ENCODE measurements at regions not wholly inside any gene's neighbourhood (a gene's known extent, or its start where the extent isn't known, plus 50 kb on each side); places are given as distances from the start of the nearest gene placed in this dataset.

DNA sequence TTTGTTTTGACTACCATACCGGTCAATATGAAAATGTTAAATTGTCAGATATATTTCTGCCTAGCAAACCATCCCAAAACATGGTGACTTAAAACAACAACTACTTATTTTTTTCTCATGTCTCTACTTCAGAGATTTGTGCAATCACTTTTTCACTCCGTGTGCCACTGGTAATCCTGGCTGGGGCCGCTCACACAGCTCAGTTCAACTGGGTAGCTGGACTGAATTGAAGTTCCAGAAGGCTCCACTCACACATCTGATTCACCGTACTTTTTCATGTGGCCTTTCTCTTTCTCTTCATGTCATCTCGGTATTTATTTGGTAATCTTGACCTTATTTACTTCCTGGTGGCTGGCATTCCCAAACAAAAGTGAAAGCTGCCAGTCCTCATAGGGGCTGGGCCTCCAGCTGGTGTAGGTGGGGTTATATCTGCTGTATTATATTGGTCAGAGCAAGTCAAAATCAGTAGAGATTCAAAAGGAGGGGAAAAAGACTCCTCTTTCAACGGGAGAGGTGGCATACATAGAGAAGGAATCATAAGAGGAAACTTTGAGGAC lies 513.9 kb upstream of the NXPH2 start:
- Histone ChIP-seq H3K9me3 (ENCODE audit: control insufficient read depth, insufficient read depth, low read length) (peaks cover 10% of the 10 kb centered on the region), H3K27me3 (ENCODE audit: control insufficient read depth, insufficient read depth, low read length) (no peaks in the 10 kb centered on the region), H3K4me3 (ENCODE audit: low read depth, low read length) (no peak overlapping the region), H3K27ac (ENCODE audit: low read depth, low read length) (no peak overlapping the region)
- no peak for DNase-seq (ENCODE audit: low read depth, low spot score)
- TF ChIP-seq, protein P1, sequence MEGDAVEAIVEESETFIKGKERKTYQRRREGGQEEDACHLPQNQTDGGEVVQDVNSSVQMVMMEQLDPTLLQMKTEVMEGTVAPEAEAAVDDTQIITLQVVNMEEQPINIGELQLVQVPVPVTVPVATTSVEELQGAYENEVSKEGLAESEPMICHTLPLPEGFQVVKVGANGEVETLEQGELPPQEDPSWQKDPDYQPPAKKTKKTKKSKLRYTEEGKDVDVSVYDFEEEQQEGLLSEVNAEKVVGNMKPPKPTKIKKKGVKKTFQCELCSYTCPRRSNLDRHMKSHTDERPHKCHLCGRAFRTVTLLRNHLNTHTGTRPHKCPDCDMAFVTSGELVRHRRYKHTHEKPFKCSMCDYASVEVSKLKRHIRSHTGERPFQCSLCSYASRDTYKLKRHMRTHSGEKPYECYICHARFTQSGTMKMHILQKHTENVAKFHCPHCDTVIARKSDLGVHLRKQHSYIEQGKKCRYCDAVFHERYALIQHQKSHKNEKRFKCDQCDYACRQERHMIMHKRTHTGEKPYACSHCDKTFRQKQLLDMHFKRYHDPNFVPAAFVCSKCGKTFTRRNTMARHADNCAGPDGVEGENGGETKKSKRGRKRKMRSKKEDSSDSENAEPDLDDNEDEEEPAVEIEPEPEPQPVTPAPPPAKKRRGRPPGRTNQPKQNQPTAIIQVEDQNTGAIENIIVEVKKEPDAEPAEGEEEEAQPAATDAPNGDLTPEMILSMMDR (IDR thresholded peaks at IDR 0.05; ENCODE audit: low read depth, low read length): no peak
- ChIA-PET POLR2A (no interaction called here), CTCF (no interaction called here)

DNA sequence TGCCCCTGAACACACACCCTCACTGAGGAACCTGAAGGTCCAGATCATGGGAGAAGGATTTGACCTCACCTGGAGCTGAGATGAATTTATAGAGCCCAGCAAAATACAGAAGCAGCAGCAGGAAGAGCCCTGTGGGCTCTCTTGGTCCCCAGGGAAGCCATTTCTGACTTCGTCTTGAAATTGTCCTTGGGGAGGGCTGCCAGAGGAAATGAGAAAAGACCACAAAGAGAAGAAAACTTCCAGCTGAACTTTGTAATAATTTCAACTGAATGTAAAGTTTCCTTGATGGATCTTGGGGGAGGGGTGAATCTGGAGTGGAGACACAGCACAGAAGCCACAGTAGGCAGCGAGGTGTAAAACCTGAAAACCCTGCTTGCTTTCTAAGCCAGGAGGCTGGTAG lies 500.9 kb upstream of the NXPH2 start:
- POLR2A ChIA-PET: no interaction called here
- Histone ChIP-seq H3K9me3 (ENCODE audit: control insufficient read depth, insufficient read depth, low read length) (peaks cover 18% of the 10 kb centered on the region), H3K27me3 (ENCODE audit: control insufficient read depth, insufficient read depth, low read length) (no peaks in the 10 kb centered on the region), H3K4me3 (ENCODE audit: low read depth, low read length) (no peak overlapping the region), H3K27ac (ENCODE audit: low read depth, low read length) (no peak overlapping the region)
- CTCF ChIA-PET: no interaction called here
- DNase-seq (ENCODE audit: low read depth, low spot score): no peak
- TF ChIP-seq, protein P1 (IDR thresholded peaks at IDR 0.05; ENCODE audit: low read depth, low read length): no peak

GRCh38 chr2:139271879-139272278 lies 491.7 kb upstream of the NXPH2 start:
- Histone ChIP-seq H3K27me3 (ENCODE audit: control insufficient read depth, insufficient read depth, low read length) (no peaks in the 10 kb centered on the region), H3K9me3 (ENCODE audit: control insufficient read depth, insufficient read depth, low read length) (peaks cover 12% of the 10 kb centered on the region), H3K27ac (ENCODE audit: low read depth, low read length) (no peak overlapping the region), H3K4me3 (ENCODE audit: low read depth, low read length) (no peak overlapping the region)
- ChIA-PET POLR2A (no interaction called here), CTCF (no interaction called here)
- DNase-seq (ENCODE audit: low read depth, low spot score): no peak
- TF ChIP-seq, protein P1 (IDR thresholded peaks at IDR 0.05; ENCODE audit: low read depth, low read length): no peak

DNA sequence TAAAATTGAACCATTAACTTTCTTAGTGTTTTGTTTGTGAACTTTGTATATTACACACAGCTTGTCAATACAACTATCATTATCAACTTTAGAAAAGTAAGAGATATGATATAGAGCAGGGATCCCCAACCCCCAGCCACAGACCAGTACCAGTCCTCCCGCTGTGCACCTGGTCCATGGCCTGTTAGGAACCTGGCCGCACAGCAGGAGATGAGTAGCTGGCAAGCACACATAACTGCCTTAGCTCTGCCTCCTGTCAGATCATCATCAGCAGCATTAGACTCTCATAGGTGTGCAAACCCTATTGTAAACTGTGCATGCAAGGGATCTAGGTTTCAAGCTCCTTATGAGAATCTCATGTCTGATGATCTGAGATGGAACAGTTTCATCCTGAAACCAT lies 491.0 kb upstream of the NXPH2 start:
- no peak for DNase-seq (ENCODE audit: low read depth, low spot score)
- Histone ChIP-seq H3K4me3 (ENCODE audit: low read depth, low read length) (no peak overlapping the region), H3K27ac (ENCODE audit: low read depth, low read length) (no peak overlapping the region), H3K9me3 (ENCODE audit: control insufficient read depth, insufficient read depth, low read length) (peaks cover 10% of the 10 kb centered on the region), H3K27me3 (ENCODE audit: control insufficient read depth, insufficient read depth, low read length) (no peaks in the 10 kb centered on the region)
- ChIA-PET POLR2A (no interaction called here), CTCF (no interaction called here)
- TF ChIP-seq, protein P1 (IDR thresholded peaks at IDR 0.05; ENCODE audit: low read depth, low read length): no peak

GRCh38 chr2:139260052-139260430 lies 479.9 kb upstream of the NXPH2 start:
- peaks cover 15% of the 10 kb centered on the region for H3K9me3 ChIP-seq (ENCODE audit: control insufficient read depth, insufficient read depth, low read length)
- TF ChIP-seq, protein P1 (IDR thresholded peaks at IDR 0.05; ENCODE audit: low read depth, low read length): no peak
- H3K4me3 ChIP-seq (ENCODE audit: low read depth, low read length): no peak overlapping the region
- H3K27me3 ChIP-seq (ENCODE audit: control insufficient read depth, insufficient read depth, low read length): no peaks in the 10 kb centered on the region
- ChIA-PET CTCF (no interaction called here), POLR2A (no interaction called here)
- no peak overlapping the region for H3K27ac ChIP-seq (ENCODE audit: low read depth, low read length)
- DNase-seq (ENCODE audit: low read depth, low spot score): no peak
